HL-60 (cell line): ENCODE measurements at regions not wholly inside any gene's neighbourhood (a gene's known extent, or its start where the extent isn't known, plus 50 kb on each side); places are given as distances from the start of the nearest gene placed in this dataset.

ENCODE experiments used
- DNase-seq, 2 experiments: peaks; one replicate each; pipeline ENCODE4 v3.0.0-alpha.2; 2010 to 2020; ENCODE audit warnings: low read depth in 1 of 2, low spot score in 1 of 2
- H3K27ac ChIP-seq: fragments of 250-450 bp; sonication (Bioruptor Pico); replicated peaks from 2 replicates; pipeline ENCODE4 v1.5.1; 2020; ENCODE audit warnings: mild to moderate bottlenecking, moderate library complexity
- H3K27me3 ChIP-seq: fragments of 250-450 bp; sonication (Bioruptor Pico); 2 replicates; pipeline ENCODE4 v1.5.1; 2021; ENCODE audit warnings: mild to moderate bottlenecking, moderate library complexity; ENCODE audit not compliant: insufficient read depth, poor library complexity, severe bottlenecking
- H3K4me3 ChIP-seq: replicated peaks from 2 replicates; pipeline ENCODE4 v1.5.1; 2011; ENCODE audit warnings: mild to moderate bottlenecking, control low read depth, low read length; ENCODE audit not compliant: insufficient read depth
- CTCF ChIP-seq: IDR thresholded peaks from one replicate; pipeline ENCODE4 v1.5.1; 2011; ENCODE audit warnings: low read length, control low read depth, inconsistent platforms; ENCODE audit not compliant: insufficient read depth
- GABPA ChIP-seq: IDR thresholded peaks from 2 replicates; pipeline ENCODE4 v1.6.1; 2012; ENCODE audit warnings: low read depth
- POLR2AphosphoS5 ChIP-seq: IDR thresholded peaks from 2 replicates; pipeline ENCODE4 v1.6.1; 2012; ENCODE audit warnings: low read depth
- REST ChIP-seq: IDR thresholded peaks from 2 replicates; pipeline ENCODE4 v1.6.1; 2012; ENCODE audit warnings: low read depth; ENCODE audit not compliant: insufficient replicate concordance
- SPI1 ChIP-seq: IDR thresholded peaks from 2 replicates; pipeline ENCODE4 v1.6.1; 2012; ENCODE audit warnings: low read depth, mild to moderate bottlenecking, borderline replicate concordance

GRCh38 chr1:58214674-58215073 is 331.9 kb downstream of the OMA1 start:
- no peak for DNase-seq
- no peak for TF ChIP-seq REST
- no peak for TF ChIP-seq GABPA
- TF ChIP-seq CTCF: no peak
- TF ChIP-seq POLR2AphosphoS5: no peak
- no peak for TF ChIP-seq SPI1
- Histone ChIP-seq H3K27ac (no peak overlapping the region), H3K27me3 (no peaks in the 10 kb centered on the region), H3K4me3 (no peak overlapping the region)

- DNase-seq: no peak
- Histone ChIP-seq H3K27me3 (no peaks in the 10 kb centered on the region), H3K4me3 (no peak overlapping the region), H3K27ac (no peak overlapping the region)
- no peak for TF ChIP-seq SPI1
- no peak for TF ChIP-seq POLR2AphosphoS5
- TF ChIP-seq REST: no peak
- no peak for TF ChIP-seq CTCF
- TF ChIP-seq GABPA: no peak
These were observed 334.7 kb downstream of the OMA1 start for GRCh38 chr1:58211869-58212268.

GRCh38 chr1:58209575-58209974 is 337.0 kb downstream of the OMA1 start:
- DNase-seq: no peak
- TF ChIP-seq REST (peak; percentile 83), CTCF (no peak), SPI1 (no peak)
- Histone ChIP-seq H3K4me3 (no peak overlapping the region), H3K27ac (no peak overlapping the region), H3K27me3 (no peaks in the 10 kb centered on the region)
